Panc1 (cell line): ENCODE measurements at regions not wholly inside any gene's neighbourhood (a gene's known extent, or its start where the extent isn't known, plus 50 kb on each side); places are given as distances from the start of the nearest gene placed in this dataset.

Experiments
- ATAC-seq: fragments of 200-7000 bp; cut with Tn5 transposase; 2 replicates; pipeline ENCODE4 v1.9.1; 2020; ENCODE audit warnings: mild to moderate bottlenecking, moderate library complexity
- BruUV-seq: library from RNA; stranded (reverse); fragments of 400-500 nt; replicated peaks from 2 replicates; lab custom pipeline; 2021; lab: Mats Ljungman, UMichigan
- CTCF ChIA-PET: fragments of 300-600 bp; sonication (Branson Sonifier 250); formaldehyde crosslinking; loops from one replicate; lab custom pipeline; 2022; ENCODE audit warnings: antibody characterized with exemption; lab: Charles Lee
- POLR2A ChIA-PET: fragments of 300-600 bp; sonication (Branson Sonifier 250); formaldehyde crosslinking; loops from one replicate; lab custom pipeline; 2022; ENCODE audit warnings: antibody characterized with exemption; lab: Charles Lee
- DNase-seq: peaks from one replicate; pipeline ENCODE4 v3.0.0-alpha.2; 2010; ENCODE audit warnings: low read depth, low spot score
- H3K27ac ChIP-seq: 2 replicates; pipeline ENCODE4 v1.5.1; 2011; ENCODE audit warnings: mild to moderate bottlenecking, low read length, inconsistent platforms
- H3K27me3 ChIP-seq: fragments of 200-500 bp; sonication (Bioruptor generic); 2 replicates; pipeline ENCODE4 v1.6.0; 2014; ENCODE audit warnings: low read length, inconsistent platforms; ENCODE audit not compliant: control insufficient read depth, insufficient read depth
- H3K36me3 ChIP-seq: fragments of 200-500 bp; sonication (Bioruptor generic); 2 replicates; pipeline ENCODE4 v1.5.1; 2014; ENCODE audit warnings: inconsistent platforms, mild to moderate bottlenecking, low read length, moderate library complexity; ENCODE audit not compliant: control insufficient read depth, insufficient read depth
- H3K4me1 ChIP-seq: 2 replicates; pipeline ENCODE4 v1.5.1; 2011; ENCODE audit warnings: inconsistent platforms, mild to moderate bottlenecking, low read length, moderate library complexity; ENCODE audit not compliant: control insufficient read depth, insufficient read depth
- H3K4me3 ChIP-seq, 2 experiments: 2 replicates each; pipeline ENCODE4 v1.5.1; 2011 to 2012; ENCODE audit warnings: low read depth in 2 of 2, low read length in 2 of 2, mild to moderate bottlenecking in 2 of 2, inconsistent platforms in 1 of 2, moderate library complexity in 1 of 2
- H3K9me3 ChIP-seq: fragments of 200-500 bp; sonication (Bioruptor generic); 2 replicates; pipeline ENCODE4 v1.5.1; 2014; ENCODE audit warnings: low read depth, mild to moderate bottlenecking, inconsistent platforms, low read length, moderate library complexity; ENCODE audit not compliant: control insufficient read depth, insufficient read depth
- CTCF ChIP-seq: fragments of 450-650 bp; IDR thresholded peaks from 2 replicates; pipeline ENCODE4 v1.5.1; 2017; ENCODE audit warnings: mild to moderate bottlenecking
- POLR2AphosphoS5 ChIP-seq: IDR thresholded peaks from 2 replicates; pipeline ENCODE4 v1.6.1; 2012; ENCODE audit warnings: mild to moderate bottlenecking, low read depth, low read length, moderate library complexity
- REST ChIP-seq, 2 experiments: IDR thresholded peaks; 2 replicates each; pipeline ENCODE4 v1.6.1; 2011 to 2012; ENCODE audit warnings: low read depth in 2 of 2, control low read depth in 1 of 2, low read length in 1 of 2, mild to moderate bottlenecking in 1 of 2, moderate library complexity in 1 of 2; ENCODE audit not compliant: insufficient read depth in 1 of 2
- SIN3A ChIP-seq: IDR thresholded peaks from 2 replicates; pipeline ENCODE4 v1.6.1; 2012; ENCODE audit warnings: low read depth, mild to moderate bottlenecking, low read length, moderate library complexity, borderline replicate concordance; ENCODE audit not compliant: insufficient read depth
- TCF7L2 ChIP-seq: IDR thresholded peaks from 2 replicates; pipeline ENCODE4 v1.6.1; 2011; ENCODE audit warnings: mild to moderate bottlenecking, low read depth, low read length, inconsistent platforms
- in situ Hi-C: cut with HindIII; loops from 2 replicates; pipeline ENCODE4 v1.10.0; 2016; ENCODE audit warnings: low sequenced_read_pairs, low pct_unique_long_range_greater_than_20kb
- intact Hi-C: fragments of 100-400 bp; cut with micrococcal nuclease; formaldehyde crosslinking; loops from one replicate; pipeline ENCODE4 v1.10.0; 2022; ENCODE audit not compliant: unreplicated experiment

GRCh38 chr2:240225131-240225530, 84.7 kb upstream of the OTOS start:
- ATAC-seq: no peak
- H3K27ac ChIP-seq: no peak overlapping the region
- in situ Hi-C loops (no loop called here), intact Hi-C loops (no loop called here)
- no peak for DNase-seq
- H3K4me3 ChIP-seq: no peak overlapping the region
- H3K9me3 ChIP-seq: peaks cover 3% of the 10 kb centered on the region; the same call in 1 of the 2 replicates
- no peaks in the 10 kb centered on the region for H3K4me1 ChIP-seq
- POLR2A ChIA-PET: no interaction called here
- H3K36me3 ChIP-seq: no peaks in the 10 kb centered on the region
- CTCF ChIA-PET: no interaction called here
- no TSS peak for BruUV-seq
- H3K27me3 ChIP-seq: peaks cover 13% of the 10 kb centered on the region; the same call in 1 of the 2 replicates
- TF ChIP-seq CTCF: no peak
- no peak for TF ChIP-seq SIN3A
- TF ChIP-seq POLR2AphosphoS5: no peak
- no peak for TF ChIP-seq TCF7L2
- no peak for TF ChIP-seq REST (IDR thresholded peaks at IDR 0.05; ENCODE audit: insufficient read depth in 1 of 2, low read depth in 2 of 2, low read length in 1 of 2)

- Histone ChIP-seq H3K36me3 (no peaks in the 10 kb centered on the region), H3K27ac (no peak overlapping the region), H3K9me3 (peaks cover 3% of the 10 kb centered on the region; the same call in 1 of the 2 replicates), H3K4me1 (no peaks in the 10 kb centered on the region), H3K4me3 (no peak overlapping the region), H3K27me3 (peaks cover 11% of the 10 kb centered on the region; the same call in 1 of the 2 replicates)
- intact Hi-C loops (no loop called here), in situ Hi-C loops (no loop called here)
- ATAC-seq (no peak), DNase-seq (no peak)
- TF ChIP-seq TCF7L2: no peak
- peak; percentile 49 for TF ChIP-seq CTCF
- no peak for TF ChIP-seq REST (IDR thresholded peaks at IDR 0.05; ENCODE audit: insufficient read depth in 1 of 2, low read depth in 2 of 2, low read length in 1 of 2)
- no TSS peak for BruUV-seq
- ChIA-PET POLR2A (no interaction called here), CTCF (no interaction called here)
These were observed 85.4 kb upstream of the OTOS start for GRCh38 chr2:240225660-240226475.
